IPS DF 6.9 (cell line): ENCODE measurements at regions not wholly inside any gene's neighbourhood (a gene's known extent, or its start where the extent isn't known, plus 50 kb on each side); places are given as distances from the start of the nearest gene placed in this dataset.
"Not testable (repeated sequence)": the region's sequence is repeated elsewhere in the genome, so short reads cannot be mapped to it uniquely, and the experiment has no call there.

Experiments used
- DNase-seq: peaks from one replicate; pipeline ENCODE4 v3.0.0-alpha.2; 2013; ENCODE audit warnings: low read depth, low spot score
- H3K27ac ChIP-seq: one replicate; pipeline ENCODE4 v1.5.1; 2013; ENCODE audit warnings: low read length, control low read depth
- H3K27me3 ChIP-seq: 2 replicates; pipeline ENCODE4 v1.6.1; 2013; ENCODE audit warnings: mild to moderate bottlenecking, low read length; ENCODE audit not compliant: control insufficient read depth, insufficient read depth
- H3K36me3 ChIP-seq: 2 replicates; pipeline ENCODE4 v1.6.1; 2013; ENCODE audit warnings: low read length; ENCODE audit not compliant: control insufficient read depth, insufficient read depth
- H3K4me1 ChIP-seq: 2 replicates; pipeline ENCODE4 v1.6.1; 2013; ENCODE audit warnings: low read length; ENCODE audit not compliant: control insufficient read depth, insufficient read depth
- H3K4me3 ChIP-seq: 2 replicates; pipeline ENCODE4 v1.5.1; 2013; ENCODE audit warnings: mild to moderate bottlenecking, low read length
- H3K9me3 ChIP-seq: 2 replicates; pipeline ENCODE4 v1.6.1; 2013; ENCODE audit warnings: low read length, inconsistent platforms; ENCODE audit not compliant: control insufficient read depth, insufficient read depth
- WGBS: extraction: QIAGEN DNeasy Blood & Tissue Kit; methylation state at CpG from one replicate; pipeline ENCODE4 v1.1.7; 2013; ENCODE audit warnings: mixed read lengths, missing lambda C conversion rate; ENCODE audit not compliant: insufficient read length, insufficient coverage; 5-methylcytosine and 5-hydroxymethylcytosine counted together

- no peaks in the 10 kb centered on the region for H3K36me3 ChIP-seq
- no peaks in the 10 kb centered on the region for H3K27me3 ChIP-seq
- no peaks in the 10 kb centered on the region for H3K4me1 ChIP-seq
- WGBS = no CpG with 5 or more reads among the region's 1 CpG
- no peak overlapping the region for H3K27ac ChIP-seq
- H3K9me3 ChIP-seq = peaks cover 2% of the 10 kb centered on the region
- no peak for DNase-seq
- no peak overlapping the region for H3K4me3 ChIP-seq
Observed at GRCh38 chr6:112401083-112401482, 54.0 kb downstream of the RFPL4B start.

- WGBS = no CpG with 5 or more reads among the region's 9 CpGs
- H3K36me3 ChIP-seq = no peaks in the 10 kb centered on the region
- H3K4me3 ChIP-seq = no peak overlapping the region
- no peaks in the 10 kb centered on the region for H3K27me3 ChIP-seq
- 0 out of 2 replicates have a peak, but pooled peaks cover 2% of the 10 kb centered on the region for H3K4me1 ChIP-seq
- no peak for DNase-seq
- no peak overlapping the region for H3K27ac ChIP-seq
- H3K9me3 ChIP-seq = no peaks in the 10 kb centered on the region
Observed at GRCh38 chr6:112407101-112407590, 60.0 kb downstream of the RFPL4B start.

GRCh38 chr6:112408522-112408921 lies 61.4 kb downstream of the RFPL4B start:
- Histone ChIP-seq H3K27me3 (no peaks in the 10 kb centered on the region), H3K4me1 (0 out of 2 replicates have a peak, but pooled peaks cover 2% of the 10 kb centered on the region), H3K9me3 (no peaks in the 10 kb centered on the region), H3K4me3 (no peak overlapping the region), H3K36me3 (no peaks in the 10 kb centered on the region), H3K27ac (no peak overlapping the region)
- no CpG with 5 or more reads among the region's 10 CpGs for WGBS
- no peak for DNase-seq

GRCh38 chr6:112409311-112409710 lies 62.2 kb downstream of the RFPL4B start:
- Histone ChIP-seq H3K9me3 (no peaks in the 10 kb centered on the region), H3K4me1 (0 out of 2 replicates have a peak, but pooled peaks cover 2% of the 10 kb centered on the region), H3K36me3 (no peaks in the 10 kb centered on the region), H3K27ac (no peak overlapping the region), H3K27me3 (no peaks in the 10 kb centered on the region), H3K4me3 (no peak overlapping the region)
- WGBS = no CpG with 5 or more reads among the region's 2 CpGs
- DNase-seq = no peak

GRCh38 chr6:112413780-112414179 lies 66.7 kb downstream of the RFPL4B start:
- Histone ChIP-seq H3K4me3 (no peak overlapping the region), H3K9me3 (no peaks in the 10 kb centered on the region), H3K36me3 (no peaks in the 10 kb centered on the region), H3K27ac (no peak overlapping the region), H3K27me3 (no peaks in the 10 kb centered on the region), H3K4me1 (no peaks in the 10 kb centered on the region)
- no CpG with 5 or more reads among the region's 1 CpG for WGBS
- no peak for DNase-seq

- H3K4me3 ChIP-seq = no peak overlapping the region
- no peak overlapping the region for H3K27ac ChIP-seq
- no peaks in the 10 kb centered on the region for H3K27me3 ChIP-seq
- WGBS = no CpG with 5 or more reads among the region's 2 CpGs
- DNase-seq = no peak
- no peaks in the 10 kb centered on the region for H3K9me3 ChIP-seq
- no peaks in the 10 kb centered on the region for H3K4me1 ChIP-seq
- no peaks in the 10 kb centered on the region for H3K36me3 ChIP-seq
Observed at GRCh38 chr6:112415366-112415765, 68.2 kb downstream of the RFPL4B start.

GRCh38 chr6:112416866-112417265 lies 69.7 kb downstream of the RFPL4B start:
- WGBS = no CpG with 5 or more reads among the region's 4 CpGs
- H3K27ac ChIP-seq = no peak overlapping the region
- DNase-seq = no peak
- no peaks in the 10 kb centered on the region for H3K36me3 ChIP-seq
- no peaks in the 10 kb centered on the region for H3K9me3 ChIP-seq
- H3K27me3 ChIP-seq = no peaks in the 10 kb centered on the region
- no peaks in the 10 kb centered on the region for H3K4me1 ChIP-seq
- no peak overlapping the region for H3K4me3 ChIP-seq

- H3K4me3 ChIP-seq, H3K9me3 ChIP-seq, H3K4me1 ChIP-seq, DNase-seq, H3K27ac ChIP-seq, H3K36me3 ChIP-seq, H3K27me3 ChIP-seq: not testable (repeated sequence)
- WGBS = no CpG with 5 or more reads among the region's 4 CpGs
Observed at GRCh38 chr6:112427011-112427410, 79.9 kb downstream of the RFPL4B start.

- no peak overlapping the region for H3K4me3 ChIP-seq
- no peaks in the 10 kb centered on the region for H3K27me3 ChIP-seq
- no peaks in the 10 kb centered on the region for H3K4me1 ChIP-seq
- H3K9me3 ChIP-seq = no peaks in the 10 kb centered on the region
- no peaks in the 10 kb centered on the region for H3K36me3 ChIP-seq
- H3K27ac ChIP-seq = no peak overlapping the region
- no peak for DNase-seq
Observed at GRCh38 chr6:112427499-112427898, 80.4 kb downstream of the RFPL4B start.

GRCh38 chr6:112428477-112428876 lies 81.3 kb downstream of the RFPL4B start:
- Histone ChIP-seq H3K27ac (no peak overlapping the region), H3K36me3 (no peaks in the 10 kb centered on the region), H3K27me3 (no peaks in the 10 kb centered on the region), H3K9me3 (no peaks in the 10 kb centered on the region), H3K4me3 (no peak overlapping the region), H3K4me1 (no peaks in the 10 kb centered on the region)
- no CpG with 5 or more reads among the region's 2 CpGs for WGBS
- no peak for DNase-seq

- peak; percentile 7 for DNase-seq
- whole genome bisulfite sequencing = no CpG with 5 or more reads among the region's 3 CpGs
- no peaks in the 10 kb centered on the region for H3K36me3 ChIP-seq
Observed at GRCh38 chr6:112429226-112429625, 82.1 kb downstream of the RFPL4B start.

More at GRCh38 chr6:112429226-112429625, 82.1 kb downstream of the RFPL4B start:
- no peak overlapping the region for H3K27ac ChIP-seq
- H3K4me1 ChIP-seq = no peaks in the 10 kb centered on the region
- no peaks in the 10 kb centered on the region for H3K9me3 ChIP-seq
- H3K4me3 ChIP-seq = no peak overlapping the region
- no peaks in the 10 kb centered on the region for H3K27me3 ChIP-seq
